Kidney (tissue), 13 donors: ENCODE measurements at regions not wholly inside any gene's neighbourhood (a gene's known extent, or its start where the extent isn't known, plus 50 kb on each side); places are given as distances from the start of the nearest gene placed in this dataset.

ENCODE experiments used
- DNase-seq, 5 donors: peaks; one replicate each; pipeline ENCODE4 v3.0.0-alpha.2; 2013 to 2020
- FAIRE-seq: peaks from 2 replicates; lab custom pipeline; 2012; peaks lifted over from hg19 to GRCh38; lab: Jason Lieb, UNC
- H3K27ac ChIP-seq, 2 donors: one replicate each; pipeline ENCODE4 v1.7.0; 2013; ENCODE audit warnings: low read depth in 2 of 2, low read length in 2 of 2, inconsistent platforms in 1 of 2
- H3K27me3 ChIP-seq: one replicate; pipeline ENCODE4 v1.7.1; 2013; ENCODE audit warnings: low read length, inconsistent platforms; ENCODE audit not compliant: control insufficient read depth, insufficient read depth
- H3K36me3 ChIP-seq, 3 donors: one replicate each; pipeline versions ENCODE4 v1.7.0 to v1.7.1; 2013; ENCODE audit warnings: low read length in 3 of 3, control low read depth in 1 of 3, inconsistent platforms in 1 of 3; ENCODE audit not compliant: insufficient read depth in 3 of 3, control insufficient read depth in 2 of 3
- H3K4me1 ChIP-seq, 3 donors: one replicate each; pipeline versions ENCODE4 v1.7.0 to v1.7.1; 2013; ENCODE audit warnings: low read length in 3 of 3, inconsistent platforms in 1 of 3, low read depth in 1 of 3; ENCODE audit not compliant: control insufficient read depth in 2 of 3, insufficient read depth in 2 of 3
- H3K4me3 ChIP-seq, 3 donors: one replicate each; pipeline versions ENCODE4 v1.7.0 to v1.8.1; 2013; ENCODE audit warnings: low read length in 3 of 3, control low read depth in 1 of 3, inconsistent platforms in 1 of 3
- H3K9ac ChIP-seq, 3 donors: one replicate each; pipeline versions ENCODE4 v1.7.0 to v1.7.1; 2013; ENCODE audit warnings: low read length in 3 of 3, control low read depth in 1 of 3, inconsistent platforms in 1 of 3
- H3K9me3 ChIP-seq, 3 donors: one replicate each; pipeline versions ENCODE4 v1.7.0 to v1.7.1; 2013; ENCODE audit warnings: low read length in 3 of 3, control low read depth in 1 of 3, inconsistent platforms in 1 of 3; ENCODE audit not compliant: control insufficient read depth in 2 of 3, insufficient read depth in 1 of 3
- intact Hi-C: fragments of 100-400 bp; cut with DNase I; formaldehyde crosslinking; loops from one replicate; pipeline ENCODE4 v1.11.1; 2022
- TF ChIP-seq, protein P1 (sequence below): IDR thresholded peaks from 3 replicates; pipeline ENCODE4 v1.5.1; 2012; ENCODE audit warnings: mild to moderate bottlenecking, moderate library complexity, borderline replicate concordance; ENCODE audit not compliant: insufficient read depth; ENCODE audit errors: extremely low read depth
- donor health status: control.
- donor health status: control.
- donor health status: control.
- donor health status: control.
- donor health status: control.
- donor health status: DM: yes; HTN: yes; CAD: no.
- donor health status: Normal renal cell carcinoma (clear cell type).

DNA sequence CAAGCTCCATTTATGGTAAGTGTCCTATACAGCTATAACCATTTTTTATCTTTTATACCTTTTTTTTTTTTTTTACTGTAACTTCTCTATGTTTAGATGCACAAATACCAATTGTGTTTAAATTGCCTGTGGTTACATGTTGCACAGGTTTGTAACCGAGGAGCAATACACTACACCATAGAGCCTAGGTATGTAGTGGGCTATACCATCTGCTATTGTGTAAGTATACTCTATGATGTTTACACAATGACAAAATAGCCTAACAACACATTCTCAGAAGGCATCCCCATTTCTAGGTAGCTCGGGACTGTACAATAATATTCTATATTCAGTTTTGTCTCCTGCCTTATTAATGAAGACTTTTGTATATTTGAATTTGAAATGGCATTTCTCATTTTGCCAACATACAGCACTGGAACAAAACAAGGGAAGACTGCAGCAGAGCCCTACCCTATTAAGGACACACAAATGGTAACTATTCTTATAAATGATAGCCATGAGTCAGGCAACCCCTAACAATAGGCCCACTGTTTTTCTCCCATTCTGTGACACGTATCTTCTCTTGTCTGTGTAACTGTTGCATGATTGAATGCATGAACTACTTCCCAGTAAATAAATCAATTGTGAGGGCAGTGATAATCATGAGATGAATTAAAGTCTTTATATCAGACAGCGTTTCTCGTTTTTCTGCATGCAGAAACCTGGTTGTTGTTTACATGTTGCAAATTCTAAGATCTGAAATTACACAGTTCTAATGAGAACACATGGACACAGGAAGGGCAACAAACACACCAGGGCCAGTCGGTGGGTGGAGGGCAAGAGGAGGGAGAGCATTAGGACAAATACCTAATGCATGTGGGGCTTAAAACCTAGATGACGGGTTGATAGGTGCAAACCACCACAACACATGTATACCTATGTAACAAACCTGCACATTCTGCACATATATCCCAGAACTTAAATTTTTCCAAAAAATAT is 173.9 kb downstream of the EPM2A start:
- no peak overlapping the region for H3K4me3 ChIP-seq
- H3K36me3 ChIP-seq = no peaks in the 10 kb centered on the region
- no peak overlapping the region for H3K9ac ChIP-seq
- intact Hi-C loops = no loop called here
- no peaks in the 10 kb centered on the region for H3K4me1 ChIP-seq
- H3K9me3 ChIP-seq = no peaks in the 10 kb centered on the region
- TF ChIP-seq, protein P1, sequence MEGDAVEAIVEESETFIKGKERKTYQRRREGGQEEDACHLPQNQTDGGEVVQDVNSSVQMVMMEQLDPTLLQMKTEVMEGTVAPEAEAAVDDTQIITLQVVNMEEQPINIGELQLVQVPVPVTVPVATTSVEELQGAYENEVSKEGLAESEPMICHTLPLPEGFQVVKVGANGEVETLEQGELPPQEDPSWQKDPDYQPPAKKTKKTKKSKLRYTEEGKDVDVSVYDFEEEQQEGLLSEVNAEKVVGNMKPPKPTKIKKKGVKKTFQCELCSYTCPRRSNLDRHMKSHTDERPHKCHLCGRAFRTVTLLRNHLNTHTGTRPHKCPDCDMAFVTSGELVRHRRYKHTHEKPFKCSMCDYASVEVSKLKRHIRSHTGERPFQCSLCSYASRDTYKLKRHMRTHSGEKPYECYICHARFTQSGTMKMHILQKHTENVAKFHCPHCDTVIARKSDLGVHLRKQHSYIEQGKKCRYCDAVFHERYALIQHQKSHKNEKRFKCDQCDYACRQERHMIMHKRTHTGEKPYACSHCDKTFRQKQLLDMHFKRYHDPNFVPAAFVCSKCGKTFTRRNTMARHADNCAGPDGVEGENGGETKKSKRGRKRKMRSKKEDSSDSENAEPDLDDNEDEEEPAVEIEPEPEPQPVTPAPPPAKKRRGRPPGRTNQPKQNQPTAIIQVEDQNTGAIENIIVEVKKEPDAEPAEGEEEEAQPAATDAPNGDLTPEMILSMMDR = no peak
- no peak overlapping the region for H3K27ac ChIP-seq
- DNase-seq (no peak), FAIRE-seq (no peak)
- no peaks in the 10 kb centered on the region for H3K27me3 ChIP-seq

DNA sequence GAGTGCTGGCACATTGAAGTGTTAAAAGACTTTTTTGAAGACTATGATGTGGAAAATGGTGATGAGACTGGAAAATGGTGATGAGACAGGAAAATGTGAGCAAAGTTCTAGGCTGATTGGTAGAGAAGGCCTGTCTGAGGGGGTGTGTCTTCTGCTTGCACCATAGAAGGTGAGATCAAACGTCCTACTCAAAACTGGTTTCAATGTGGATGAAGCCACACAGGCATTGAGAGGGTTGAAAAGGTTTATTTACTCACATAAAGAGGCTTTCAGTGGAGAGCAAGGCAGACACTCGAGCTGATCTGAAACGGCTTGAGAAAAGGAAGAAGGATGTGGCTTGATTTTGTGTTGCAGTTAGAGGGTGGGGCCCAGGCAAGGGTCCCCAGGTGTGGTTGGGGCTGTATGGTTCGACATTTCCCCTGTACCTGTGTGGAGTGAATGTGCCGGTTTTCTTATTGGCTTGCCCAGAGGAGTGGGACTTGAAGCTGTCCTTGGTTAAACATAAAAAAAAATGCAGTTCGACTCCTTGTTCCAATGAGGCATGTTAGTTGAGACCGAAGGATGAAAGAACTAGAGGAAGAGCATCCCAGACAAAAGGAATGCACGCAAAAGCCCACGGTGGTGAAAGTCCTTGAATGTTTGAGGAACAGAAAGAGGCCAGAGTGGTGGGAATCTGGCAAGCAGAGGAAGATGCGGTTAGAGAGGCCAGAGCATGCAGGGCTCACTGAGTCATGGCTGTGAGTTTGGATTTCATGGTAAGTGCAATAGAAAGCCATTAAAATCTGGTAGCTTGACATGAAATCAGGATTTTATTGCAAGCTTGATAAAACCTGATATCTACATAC is 172.3 kb downstream of the EPM2A start:
- Histone ChIP-seq H3K9me3 (no peaks in the 10 kb centered on the region), H3K4me1 (no peaks in the 10 kb centered on the region), H3K36me3 (no peaks in the 10 kb centered on the region), H3K9ac (no peak overlapping the region), H3K27ac (no peak overlapping the region), H3K4me3 (no peak overlapping the region), H3K27me3 (no peaks in the 10 kb centered on the region)
- intact Hi-C loops = no loop called here
- FAIRE-seq = no peak
- DNase-seq = no peak
- TF ChIP-seq, protein P1 = no peak

DNA sequence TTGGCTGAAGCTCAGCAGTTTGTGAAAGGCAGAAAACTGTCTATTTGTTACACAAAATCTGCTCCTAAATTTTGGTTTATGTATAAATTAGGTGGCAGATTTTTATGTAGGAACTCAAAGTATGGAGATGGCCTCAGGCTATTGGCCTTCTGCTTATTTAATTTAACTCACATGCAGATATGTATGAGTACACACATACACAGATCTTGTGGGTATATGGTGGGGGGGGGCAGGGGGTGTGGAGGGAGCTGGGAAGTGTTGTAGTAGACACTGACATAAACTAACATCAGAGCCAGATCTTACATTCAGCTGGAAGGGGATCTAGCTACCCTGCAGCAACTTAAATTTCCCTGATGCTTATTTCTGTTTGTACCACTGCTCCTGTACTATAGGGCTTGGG is 170.8 kb downstream of the EPM2A start:
- no peaks in the 10 kb centered on the region for H3K9me3 ChIP-seq
- TF ChIP-seq, protein P1 = no peak
- H3K27me3 ChIP-seq = no peaks in the 10 kb centered on the region
- intact Hi-C loops = no loop called here
- no peak overlapping the region for H3K4me3 ChIP-seq
- H3K4me1 ChIP-seq = no peaks in the 10 kb centered on the region
- DNase-seq = no peak
- no peak overlapping the region for H3K9ac ChIP-seq
- no peak overlapping the region for H3K27ac ChIP-seq
- no peak for FAIRE-seq
- no peaks in the 10 kb centered on the region for H3K36me3 ChIP-seq
